ENCODE measurements at regions not wholly inside any gene's neighbourhood (a gene's known extent, or its start where the extent isn't known, plus 50 kb on each side); places are given as distances from the start of the nearest gene placed in this dataset.
A peak's percentile ranks its signal among the peaks of the same experiment; 100 is the strongest.

DNA sequence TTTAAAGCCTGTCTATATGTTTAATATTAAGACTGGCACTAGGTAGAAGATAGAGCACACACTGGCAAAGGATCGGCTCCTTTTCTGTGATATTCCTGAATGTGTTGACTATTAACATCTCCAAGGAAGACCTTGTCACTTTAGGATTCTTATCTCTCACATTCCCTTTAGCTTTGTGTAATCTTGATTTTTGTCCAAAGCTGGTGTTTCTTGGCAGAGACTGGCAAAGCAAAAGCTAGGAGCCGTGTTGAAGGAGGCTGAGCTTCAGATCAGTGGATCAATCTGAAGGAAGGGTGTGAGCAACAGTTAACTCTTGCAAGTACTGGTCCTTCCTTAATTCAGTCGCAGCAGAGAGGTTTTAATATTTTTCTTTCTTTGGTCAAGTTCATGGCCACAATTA, 830.4 kb upstream of the ZNF608 start:
- no peak for TF ChIP-seq EZH2 (IDR thresholded peaks at IDR 0.05)
- TF ChIP-seq CTCF (IDR thresholded peaks at IDR 0.05) = no peak
- no peak for TF ChIP-seq EZH2phosphoT487 (IDR thresholded peaks at IDR 0.05)
- peak overlapping the region; percentile 80 for H3K27ac Mint-ChIP-seq
- Histone ChIP-seq H3K4me1 (peaks cover 42% of the 10 kb centered on the region), H3K9ac (no peak overlapping the region), H3K9me3 (ENCODE audit: low read depth) (no peaks in the 10 kb centered on the region), H2AFZ (replicated peaks) (peak overlapping the region; percentile 85), H3K4me2 (peak overlapping the region; percentile 64), H4K20me1 (ENCODE audit: low read depth) (no peaks in the 10 kb centered on the region), H3K4me3 (no peak overlapping the region), H3K36me3 (no peaks in the 10 kb centered on the region), H3K79me2 (ENCODE audit: low read depth) (no peaks in the 10 kb centered on the region), H3F3A (ENCODE audit: low read depth) (peaks cover 7% of the 10 kb centered on the region), H3K27me3 (no peaks in the 10 kb centered on the region), H3K27ac (no peak overlapping the region)
- H3K4me1 Mint-ChIP-seq = peaks cover 60% of the 10 kb centered on the region
- peaks cover 3% of the 10 kb centered on the region for H3K36me3 Mint-ChIP-seq
- H3K9me3 Mint-ChIP-seq = peaks cover under 1% of the 10 kb centered on the region
- peaks cover 4% of the 10 kb centered on the region for H3K27me3 Mint-ChIP-seq (ENCODE audit: insufficient read depth, low read depth)
- no peak overlapping the region for H3K4me3 Mint-ChIP-seq
- DNase-seq (ENCODE audit: low spot score) = no peak

GRCh38 chr5:125578551-125578950, 832.1 kb upstream of the ZNF608 start:
- no peak overlapping the region for H2AFZ ChIP-seq (replicated peaks)
- Mint-ChIP-seq H3K27ac (no peak overlapping the region), H3K36me3 (peaks cover 3% of the 10 kb centered on the region), H3K27me3 (ENCODE audit: insufficient read depth, low read depth) (peaks cover 4% of the 10 kb centered on the region), H3K9me3 (no peaks in the 10 kb centered on the region), H3K4me1 (peaks cover 60% of the 10 kb centered on the region), H3K4me3 (no peak overlapping the region)
- TF ChIP-seq CTCF (IDR thresholded peaks at IDR 0.05) (no peak), EZH2phosphoT487 (IDR thresholded peaks at IDR 0.05) (no peak)
- peaks cover 40% of the 10 kb centered on the region for H3K4me1 ChIP-seq
- no peak overlapping the region for H3K27ac ChIP-seq
- no peaks in the 10 kb centered on the region for H4K20me1 ChIP-seq (ENCODE audit: low read depth)
- peaks cover 7% of the 10 kb centered on the region for H3F3A ChIP-seq (ENCODE audit: low read depth)
- H3K27me3 ChIP-seq = no peaks in the 10 kb centered on the region
- no peak overlapping the region for H3K4me3 ChIP-seq
- H3K36me3 ChIP-seq = no peaks in the 10 kb centered on the region
- no peak overlapping the region for H3K9ac ChIP-seq
- no peaks in the 10 kb centered on the region for H3K9me3 ChIP-seq (ENCODE audit: low read depth)
- H3K79me2 ChIP-seq (ENCODE audit: low read depth) = no peaks in the 10 kb centered on the region
- no peak overlapping the region for H3K4me2 ChIP-seq
- no peak for DNase-seq (ENCODE audit: low spot score)

GRCh38 chr5:125579182-125579581, 832.7 kb upstream of the ZNF608 start:
- no peaks in the 10 kb centered on the region for H3K36me3 ChIP-seq
- no peak overlapping the region for H3K27ac ChIP-seq
- Mint-ChIP-seq H3K27ac (peak overlapping the region; percentile 72), H3K4me1 (peaks cover 54% of the 10 kb centered on the region), H3K36me3 (peaks cover 3% of the 10 kb centered on the region), H3K27me3 (ENCODE audit: insufficient read depth, low read depth) (peaks cover 4% of the 10 kb centered on the region), H3K4me3 (no peak overlapping the region), H3K9me3 (no peaks in the 10 kb centered on the region)
- H3K79me2 ChIP-seq (ENCODE audit: low read depth) = no peaks in the 10 kb centered on the region
- no peak for DNase-seq (ENCODE audit: low spot score)
- no peak overlapping the region for H3K4me2 ChIP-seq
- H3K9ac ChIP-seq = no peak overlapping the region
- H3F3A ChIP-seq (ENCODE audit: low read depth) = peaks cover 7% of the 10 kb centered on the region
- H2AFZ ChIP-seq (replicated peaks) = no peak overlapping the region
- H3K4me3 ChIP-seq = no peak overlapping the region
- TF ChIP-seq EZH2 (IDR thresholded peaks at IDR 0.05) = no peak
- TF ChIP-seq CTCF (IDR thresholded peaks at IDR 0.05) = no peak
- TF ChIP-seq EZH2phosphoT487 (IDR thresholded peaks at IDR 0.05) = no peak
- H4K20me1 ChIP-seq (ENCODE audit: low read depth) = no peaks in the 10 kb centered on the region
- H3K4me1 ChIP-seq = peaks cover 35% of the 10 kb centered on the region
- H3K27me3 ChIP-seq = no peaks in the 10 kb centered on the region
- H3K9me3 ChIP-seq (ENCODE audit: low read depth) = no peaks in the 10 kb centered on the region
